Progenitor cell of endocrine pancreas (in vitro differentiated cells): ENCODE measurements at regions not wholly inside any gene's neighbourhood (a gene's known extent, or its start where the extent isn't known, plus 50 kb on each side); places are given as distances from the start of the nearest gene placed in this dataset.

Source experiments
- DNase-seq: peaks from one replicate; pipeline ENCODE4 v3.0.0; 2021; ENCODE audit warnings: low spot score; ENCODE audit not compliant: unreplicated experiment
- H3K27ac Mint-ChIP-seq: 2 replicates; pipeline ENCODE4 v1.8.0; 2021; ENCODE audit warnings: mild to moderate bottlenecking, moderate library complexity, mixed read lengths
- H3K27me3 Mint-ChIP-seq: 2 replicates; pipeline ENCODE4 v1.8.0; 2021; ENCODE audit warnings: mixed read lengths
- H3K36me3 Mint-ChIP-seq: 2 replicates; pipeline ENCODE4 v1.8.0; 2022; ENCODE audit warnings: mixed read lengths; ENCODE audit not compliant: insufficient read depth
- H3K4me1 Mint-ChIP-seq: 2 replicates; pipeline ENCODE4 v1.8.0; 2021; ENCODE audit warnings: low read depth, mixed read lengths
- H3K4me3 Mint-ChIP-seq: 2 replicates; pipeline ENCODE4 v1.8.0; 2021; ENCODE audit warnings: low read depth, mild to moderate bottlenecking, moderate library complexity, mixed read lengths
- H3K9me3 Mint-ChIP-seq: 2 replicates; pipeline ENCODE4 v1.8.0; 2021; ENCODE audit warnings: low read depth, mixed read lengths
- TF ChIP-seq, protein P1 (sequence below): fragments of 200-600 bp; sonication (generic); IDR thresholded peaks from one replicate; pipeline ENCODE4 v1.5.0; 2021; ENCODE audit warnings: antibody characterized with exemption, mild to moderate bottlenecking; ENCODE audit not compliant: unreplicated experiment

DNA sequence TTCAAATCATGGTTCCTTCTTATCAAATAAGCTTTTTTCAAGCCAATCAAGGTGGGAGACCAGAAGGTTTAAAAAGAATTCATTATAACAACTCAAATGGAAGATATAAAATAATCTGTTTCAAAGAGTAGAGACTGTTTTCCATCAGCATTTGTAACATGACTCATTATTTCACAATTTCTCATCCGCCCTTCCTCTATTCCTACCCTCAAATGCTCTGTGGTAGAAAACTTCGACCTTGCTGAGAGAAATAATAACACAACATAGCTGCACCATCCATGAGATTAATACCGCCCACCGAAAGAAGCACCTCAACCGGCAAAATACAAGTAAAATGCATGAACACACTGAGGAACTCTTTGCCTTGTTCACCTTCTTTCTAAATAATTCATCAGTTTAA lies 2039.2 kb upstream of the CELF4 start:
- no peak overlapping the region for H3K4me3 Mint-ChIP-seq
- DNase-seq = no peak
- H3K27ac Mint-ChIP-seq = no peak overlapping the region
- peaks cover 2% of the 10 kb centered on the region for H3K9me3 Mint-ChIP-seq
- no peaks in the 10 kb centered on the region for H3K36me3 Mint-ChIP-seq
- H3K27me3 Mint-ChIP-seq = no peaks in the 10 kb centered on the region
- peaks cover 42% of the 10 kb centered on the region for H3K4me1 Mint-ChIP-seq
- TF ChIP-seq, protein P1, sequence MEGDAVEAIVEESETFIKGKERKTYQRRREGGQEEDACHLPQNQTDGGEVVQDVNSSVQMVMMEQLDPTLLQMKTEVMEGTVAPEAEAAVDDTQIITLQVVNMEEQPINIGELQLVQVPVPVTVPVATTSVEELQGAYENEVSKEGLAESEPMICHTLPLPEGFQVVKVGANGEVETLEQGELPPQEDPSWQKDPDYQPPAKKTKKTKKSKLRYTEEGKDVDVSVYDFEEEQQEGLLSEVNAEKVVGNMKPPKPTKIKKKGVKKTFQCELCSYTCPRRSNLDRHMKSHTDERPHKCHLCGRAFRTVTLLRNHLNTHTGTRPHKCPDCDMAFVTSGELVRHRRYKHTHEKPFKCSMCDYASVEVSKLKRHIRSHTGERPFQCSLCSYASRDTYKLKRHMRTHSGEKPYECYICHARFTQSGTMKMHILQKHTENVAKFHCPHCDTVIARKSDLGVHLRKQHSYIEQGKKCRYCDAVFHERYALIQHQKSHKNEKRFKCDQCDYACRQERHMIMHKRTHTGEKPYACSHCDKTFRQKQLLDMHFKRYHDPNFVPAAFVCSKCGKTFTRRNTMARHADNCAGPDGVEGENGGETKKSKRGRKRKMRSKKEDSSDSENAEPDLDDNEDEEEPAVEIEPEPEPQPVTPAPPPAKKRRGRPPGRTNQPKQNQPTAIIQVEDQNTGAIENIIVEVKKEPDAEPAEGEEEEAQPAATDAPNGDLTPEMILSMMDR = no peak

DNA sequence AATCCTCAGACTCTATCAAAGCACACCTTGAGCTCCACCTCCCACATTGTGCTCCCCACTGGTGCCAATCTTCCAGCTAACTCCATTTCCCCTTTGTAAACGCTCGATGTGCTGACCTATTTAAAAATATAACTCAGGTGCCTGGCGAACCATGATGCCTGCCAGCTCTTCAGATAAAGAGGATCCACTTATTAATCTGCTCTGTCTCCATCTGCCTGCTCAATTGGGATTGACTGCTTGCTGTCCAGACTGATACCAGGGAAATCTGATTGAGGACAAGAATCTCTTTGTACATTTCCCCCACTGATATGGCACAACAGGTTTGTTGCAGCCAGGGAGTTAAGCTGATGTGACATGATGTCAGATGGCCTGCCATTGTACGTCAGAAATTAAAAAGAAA lies 2036.5 kb upstream of the CELF4 start:
- Mint-ChIP-seq H3K27ac (no peak overlapping the region), H3K9me3 (peaks cover 2% of the 10 kb centered on the region), H3K4me3 (no peak overlapping the region), H3K27me3 (no peaks in the 10 kb centered on the region), H3K36me3 (no peaks in the 10 kb centered on the region), H3K4me1 (peaks cover 31% of the 10 kb centered on the region)
- TF ChIP-seq, protein P1 = no peak
- no peak for DNase-seq

DNA sequence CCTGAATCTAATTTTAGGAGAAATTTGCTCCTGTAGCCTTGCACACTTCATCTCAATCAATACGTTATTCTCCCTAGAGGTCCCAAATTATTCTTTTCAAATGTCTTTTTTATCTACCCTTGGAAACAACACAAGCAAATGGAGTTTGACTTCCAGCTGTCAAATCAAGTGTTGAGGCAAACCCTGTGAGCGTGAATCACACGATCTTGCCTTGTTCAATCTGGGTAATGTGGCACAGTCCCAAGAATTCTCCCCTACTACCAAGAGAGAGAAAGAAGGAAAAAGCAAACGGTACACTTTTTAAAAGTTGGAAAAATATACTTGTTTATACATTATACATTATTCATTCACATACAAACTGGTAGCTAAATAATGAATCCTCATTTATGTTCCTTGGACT lies 2035.3 kb upstream of the CELF4 start:
- TF ChIP-seq, protein P1 = no peak
- H3K36me3 Mint-ChIP-seq = no peaks in the 10 kb centered on the region
- no peak overlapping the region for H3K27ac Mint-ChIP-seq

DNA sequence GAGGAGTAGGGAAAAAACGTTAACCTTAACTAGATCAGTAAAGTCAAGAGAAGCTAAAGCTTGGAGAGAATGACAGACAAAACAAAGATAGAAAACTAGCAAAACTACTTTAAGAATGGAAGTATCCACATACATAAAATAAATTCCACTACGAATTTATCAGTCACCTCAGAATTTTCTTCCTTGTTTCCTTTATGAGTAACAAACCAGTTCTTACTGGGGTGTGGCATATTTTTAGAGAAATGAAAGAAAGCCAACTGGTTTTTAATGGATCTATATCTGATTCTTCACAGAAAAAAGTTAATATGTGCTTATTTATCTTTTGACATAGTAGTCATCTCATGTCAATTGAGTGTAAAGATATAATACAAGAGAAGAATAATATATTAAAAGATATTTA lies 2033.7 kb upstream of the CELF4 start:
- peaks cover 3% of the 10 kb centered on the region for H3K36me3 Mint-ChIP-seq
- H3K9me3 Mint-ChIP-seq = peaks cover 4% of the 10 kb centered on the region
- TF ChIP-seq, protein P1 = no peak
- H3K27me3 Mint-ChIP-seq = no peaks in the 10 kb centered on the region
- H3K4me1 Mint-ChIP-seq = peaks cover 14% of the 10 kb centered on the region
- no peak overlapping the region for H3K4me3 Mint-ChIP-seq
- no peak for DNase-seq
- no peak overlapping the region for H3K27ac Mint-ChIP-seq

More for the DNA sequence above, 2035.3 kb upstream of the CELF4 start:
- no peak for DNase-seq
- H3K9me3 Mint-ChIP-seq = peaks cover 2% of the 10 kb centered on the region
- no peak overlapping the region for H3K4me3 Mint-ChIP-seq
- H3K4me1 Mint-ChIP-seq = peaks cover 23% of the 10 kb centered on the region
- no peaks in the 10 kb centered on the region for H3K27me3 Mint-ChIP-seq

DNA sequence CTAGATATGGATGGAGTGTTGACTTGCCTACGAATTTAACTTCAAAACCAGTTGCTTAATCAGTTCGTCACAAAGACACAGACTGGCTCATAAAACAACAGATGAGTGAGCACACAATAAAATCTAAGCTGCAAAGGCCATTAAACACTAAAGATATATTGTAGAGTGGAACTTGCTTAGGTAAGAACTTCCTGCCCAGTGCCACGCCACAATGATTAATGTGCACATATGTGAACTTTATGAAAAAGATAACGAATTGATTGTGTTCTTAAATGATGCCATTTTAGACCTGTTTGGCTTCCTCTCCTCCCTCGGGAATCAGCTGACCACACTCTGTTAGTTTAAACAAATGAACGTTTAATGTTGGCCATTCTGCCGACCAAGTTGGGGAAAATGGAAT lies 2031.3 kb upstream of the CELF4 start:
- Mint-ChIP-seq H3K9me3 (peaks cover 10% of the 10 kb centered on the region), H3K36me3 (peaks cover 3% of the 10 kb centered on the region), H3K4me1 (peaks cover 12% of the 10 kb centered on the region), H3K4me3 (no peak overlapping the region), H3K27me3 (no peaks in the 10 kb centered on the region), H3K27ac (peak overlapping the region; percentile 21)
- no peak for DNase-seq
- TF ChIP-seq, protein P1 = no peak

GRCh38 chr18:39596221-39596620 lies 2030.6 kb upstream of the CELF4 start:
- Mint-ChIP-seq H3K9me3 (peaks cover 10% of the 10 kb centered on the region), H3K27me3 (no peaks in the 10 kb centered on the region), H3K36me3 (peaks cover 3% of the 10 kb centered on the region), H3K4me3 (no peak overlapping the region), H3K27ac (peak overlapping the region; percentile 6), H3K4me1 (peaks cover 15% of the 10 kb centered on the region)
- DNase-seq = no peak
- TF ChIP-seq, protein P1 = no peak
